ENCODE measurements at regions not wholly inside any gene's neighbourhood (a gene's known extent, or its start where the extent isn't known, plus 50 kb on each side); places are given as distances from the start of the nearest gene placed in this dataset.

- DNase-seq: no peak
Observed at GRCh38 chr10:126851414-126852108, 53.7 kb upstream of the DOCK1 start.

GRCh38 chr10:126854726-126855495 lies 50.3 kb upstream of the DOCK1 start:
- no peak for DNase-seq
